Hematopoietic multipotent progenitor cell treated with erythropoietin and hydrocortisone succinate and interleukin-3 and kit ligand, for 8 days (in vitro differentiated cells): ENCODE measurements at regions not wholly inside any gene's neighbourhood (a gene's known extent, or its start where the extent isn't known, plus 50 kb on each side); places are given as distances from the start of the nearest gene placed in this dataset.
A peak's percentile ranks its signal among the peaks of the same experiment; 100 is the strongest.

Source experiments
- DNase-seq: peaks from one replicate; pipeline ENCODE4 v3.0.0-alpha.2; 2015

- DNase-seq: no peak
These were observed 57.0 kb downstream of the PHLDA1 start for GRCh38 chr12:75974323-75975187.

- DNase-seq: no peak
These were observed 60.3 kb downstream of the PHLDA1 start for GRCh38 chr12:75971253-75971652.

GRCh38 chr12:75970310-75970709 is 61.3 kb downstream of the PHLDA1 start:
- DNase-seq: no peak

- no peak for DNase-seq
These were observed 61.8 kb downstream of the PHLDA1 start for GRCh38 chr12:75969768-75970167.

- no peak for DNase-seq
These were observed 65.9 kb downstream of the PHLDA1 start for GRCh38 chr12:75965661-75966060.

- DNase-seq: no peak
These were observed 67.4 kb downstream of the PHLDA1 start for GRCh38 chr12:75964150-75964549.

GRCh38 chr12:75961878-75962277 is 69.7 kb downstream of the PHLDA1 start:
- no peak for DNase-seq

GRCh38 chr12:75960954-75961661 is 70.5 kb downstream of the PHLDA1 start:
- DNase-seq: no peak

- no peak for DNase-seq
These were observed 71.3 kb downstream of the PHLDA1 start for GRCh38 chr12:75960086-75960910.

GRCh38 chr12:75959506-75959905 is 72.1 kb downstream of the PHLDA1 start:
- no peak for DNase-seq

- DNase-seq: no peak
These were observed 72.5 kb downstream of the PHLDA1 start for GRCh38 chr12:75959060-75959459.

- DNase-seq: no peak
These were observed 76.3 kb downstream of the PHLDA1 start for GRCh38 chr12:75955251-75955650.

GRCh38 chr12:75954749-75955148 is 76.8 kb downstream of the PHLDA1 start:
- DNase-seq: no peak

- no peak for DNase-seq
These were observed 77.5 kb downstream of the PHLDA1 start for GRCh38 chr12:75954041-75954440.

GRCh38 chr12:75953312-75953906 is 78.2 kb downstream of the PHLDA1 start:
- DNase-seq: no peak

- DNase-seq: no peak
These were observed 79.9 kb downstream of the PHLDA1 start for GRCh38 chr12:75951399-75952278.

GRCh38 chr12:75947156-75947723 is 84.3 kb downstream of the PHLDA1 start:
- DNase-seq: no peak

GRCh38 chr12:75945581-75945980 is 86.0 kb downstream of the PHLDA1 start:
- no peak for DNase-seq

GRCh38 chr12:75944905-75945432 is 86.6 kb downstream of the PHLDA1 start:
- DNase-seq: no peak

- peak; percentile 9 for DNase-seq
These were observed 87.3 kb downstream of the PHLDA1 start for GRCh38 chr12:75944097-75944904.
